ENCODE measurements at regions not wholly inside any gene's neighbourhood (a gene's known extent, or its start where the extent isn't known, plus 50 kb on each side); places are given as distances from the start of the nearest gene placed in this dataset.

DNA sequence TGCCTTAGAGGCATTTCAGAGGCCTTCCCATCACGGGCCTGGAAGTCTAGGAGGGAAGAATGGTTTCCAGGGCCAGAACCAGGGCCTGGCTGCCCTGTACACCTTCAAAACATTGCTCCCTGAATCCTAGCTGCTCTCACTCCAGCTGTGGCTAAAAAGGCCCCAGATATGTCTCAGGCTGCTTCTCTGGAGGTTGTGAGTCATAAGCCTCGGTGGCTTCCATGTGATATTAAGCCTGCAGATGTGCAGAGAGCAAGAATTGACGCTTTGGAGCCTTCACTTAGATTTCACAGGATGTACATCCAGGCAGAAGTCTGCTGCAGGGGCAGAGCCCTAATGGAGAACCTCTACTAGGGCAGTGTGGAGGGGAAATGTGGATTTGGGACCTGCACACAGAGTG is 502.5 kb downstream of the GRXCR1 start:
- Histone ChIP-seq H3K27ac (no peak overlapping the region), H3K4me1 (no peaks in the 10 kb centered on the region), H3K36me3 (ENCODE audit: insufficient read depth in 1 of 2, low read depth in 1 of 2) (no peaks in the 10 kb centered on the region), H3K4me3 (no peak overlapping the region), H3K27me3 (ENCODE audit: insufficient read depth in 3 of 3, low read length in 2 of 3) (no peaks in the 10 kb centered on the region), H3K9me3 (no peaks in the 10 kb centered on the region)
- intact Hi-C loops (cut with DNase I) = no loop called here
- ATAC-seq (no peak), DNase-seq (no peak)
- TF ChIP-seq, protein P1, sequence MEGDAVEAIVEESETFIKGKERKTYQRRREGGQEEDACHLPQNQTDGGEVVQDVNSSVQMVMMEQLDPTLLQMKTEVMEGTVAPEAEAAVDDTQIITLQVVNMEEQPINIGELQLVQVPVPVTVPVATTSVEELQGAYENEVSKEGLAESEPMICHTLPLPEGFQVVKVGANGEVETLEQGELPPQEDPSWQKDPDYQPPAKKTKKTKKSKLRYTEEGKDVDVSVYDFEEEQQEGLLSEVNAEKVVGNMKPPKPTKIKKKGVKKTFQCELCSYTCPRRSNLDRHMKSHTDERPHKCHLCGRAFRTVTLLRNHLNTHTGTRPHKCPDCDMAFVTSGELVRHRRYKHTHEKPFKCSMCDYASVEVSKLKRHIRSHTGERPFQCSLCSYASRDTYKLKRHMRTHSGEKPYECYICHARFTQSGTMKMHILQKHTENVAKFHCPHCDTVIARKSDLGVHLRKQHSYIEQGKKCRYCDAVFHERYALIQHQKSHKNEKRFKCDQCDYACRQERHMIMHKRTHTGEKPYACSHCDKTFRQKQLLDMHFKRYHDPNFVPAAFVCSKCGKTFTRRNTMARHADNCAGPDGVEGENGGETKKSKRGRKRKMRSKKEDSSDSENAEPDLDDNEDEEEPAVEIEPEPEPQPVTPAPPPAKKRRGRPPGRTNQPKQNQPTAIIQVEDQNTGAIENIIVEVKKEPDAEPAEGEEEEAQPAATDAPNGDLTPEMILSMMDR (IDR thresholded peaks at IDR 0.05) = no peak
- WGBS, 3 donors = 26 to 52% (median 41%) methylated on average over 3 of the region's 3 CpGs

DNA sequence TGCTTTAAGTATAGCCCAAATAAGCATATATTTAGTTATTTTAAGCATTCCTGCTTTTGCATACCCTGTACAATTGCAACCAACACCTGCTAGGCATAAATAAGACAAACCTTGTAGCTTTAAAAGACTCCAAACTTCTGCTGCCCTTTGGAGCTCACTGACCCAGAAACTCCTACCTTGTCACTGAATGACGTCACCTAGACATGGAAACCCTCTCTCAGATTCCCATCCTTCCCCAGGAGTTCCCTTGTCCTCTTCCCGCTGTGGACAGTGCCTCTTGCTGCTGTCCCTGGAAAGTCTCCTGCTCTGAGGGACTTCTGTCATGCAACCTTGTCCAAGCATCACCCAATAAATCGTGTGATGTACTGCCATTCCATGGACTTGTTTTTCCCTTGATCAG is 507.2 kb downstream of the GRXCR1 start:
- DNase-seq = no peak
- no peaks in the 10 kb centered on the region for H3K27me3 ChIP-seq (ENCODE audit: insufficient read depth in 3 of 3, low read length in 2 of 3)
- intact Hi-C loops (cut with DNase I) = no loop called here

DNA sequence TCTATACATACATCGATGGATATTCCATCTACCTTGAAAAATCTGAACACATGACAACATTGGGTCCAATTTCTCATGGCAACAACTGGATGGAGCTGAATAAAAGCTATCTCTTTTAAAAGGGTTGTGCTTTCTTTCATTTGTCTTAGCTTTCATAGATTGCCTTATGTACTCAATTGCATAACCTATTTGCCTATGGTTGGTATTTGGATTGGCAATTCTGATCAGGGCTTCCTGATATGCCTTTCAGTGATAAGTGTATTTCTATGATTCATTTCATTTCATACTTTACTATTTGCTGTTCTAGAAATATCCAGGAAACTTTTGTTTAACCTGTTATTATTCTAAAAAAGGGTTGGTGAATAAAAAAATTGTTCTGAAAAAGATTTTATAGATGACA is 509.9 kb downstream of the GRXCR1 start:
- intact Hi-C loops (cut with DNase I) = no loop called here
- WGBS, 3 donors = 69 to 89% (median 73%) methylated on average over 1 of the region's 1 CpG

More for the DNA sequence above, 507.2 kb downstream of the GRXCR1 start:
- no peak for ATAC-seq
- Histone ChIP-seq H3K4me1 (no peaks in the 10 kb centered on the region), H3K36me3 (ENCODE audit: insufficient read depth in 1 of 2, low read depth in 1 of 2) (no peaks in the 10 kb centered on the region), H3K4me3 (no peak overlapping the region), H3K27ac (no peak overlapping the region), H3K9me3 (no peaks in the 10 kb centered on the region)
- 62 to 83% (median 78%) methylated on average over 3 of the region's 3 CpGs for WGBS, 3 donors
- TF ChIP-seq, protein P1 (IDR thresholded peaks at IDR 0.05) = no peak

DNA sequence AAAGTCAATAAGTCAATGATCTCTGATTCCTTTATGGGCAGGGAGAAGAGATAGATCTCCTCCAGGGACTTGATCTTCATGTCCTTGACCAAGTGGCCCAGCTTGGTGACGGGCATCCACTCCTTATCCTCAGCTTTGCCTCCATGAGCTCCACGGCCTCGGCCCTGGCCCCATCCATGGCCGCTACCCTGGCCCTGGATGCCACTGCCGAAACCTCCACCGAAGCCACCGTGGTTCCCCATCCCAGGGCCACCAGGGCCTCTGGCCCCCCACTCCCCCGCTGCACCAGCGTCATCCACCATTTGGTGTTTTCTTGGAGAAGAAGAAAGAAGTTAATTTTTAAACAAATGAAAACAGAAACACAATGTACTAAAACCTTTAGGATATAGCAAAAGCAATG is 518.1 kb downstream of the GRXCR1 start:
- no peak overlapping the region for H3K4me3 ChIP-seq
- intact Hi-C loops (cut with DNase I) = no loop called here
- no peaks in the 10 kb centered on the region for H3K9me3 ChIP-seq
- DNase-seq = no peak
- no peaks in the 10 kb centered on the region for H3K4me1 ChIP-seq
- no peak overlapping the region for H3K27ac ChIP-seq
- TF ChIP-seq, protein P1 (IDR thresholded peaks at IDR 0.05) = no peak
- no peaks in the 10 kb centered on the region for H3K27me3 ChIP-seq (ENCODE audit: insufficient read depth in 3 of 3, low read length in 2 of 3)
- no peaks in the 10 kb centered on the region for H3K36me3 ChIP-seq (ENCODE audit: insufficient read depth in 1 of 2, low read depth in 1 of 2)
- WGBS, 3 donors = 86 to 92% (median 91%) methylated on average over 9 of the region's 9 CpGs
- no peak for ATAC-seq

More for the DNA sequence above, 509.9 kb downstream of the GRXCR1 start:
- H3K36me3 ChIP-seq (ENCODE audit: insufficient read depth in 1 of 2, low read depth in 1 of 2) = no peaks in the 10 kb centered on the region
- no peak overlapping the region for H3K27ac ChIP-seq
- TF ChIP-seq, protein P1 (IDR thresholded peaks at IDR 0.05) = no peak
- no peak overlapping the region for H3K4me3 ChIP-seq
- no peak for DNase-seq
- H3K9me3 ChIP-seq = no peaks in the 10 kb centered on the region
- no peak for ATAC-seq
- H3K4me1 ChIP-seq = no peaks in the 10 kb centered on the region
- no peaks in the 10 kb centered on the region for H3K27me3 ChIP-seq (ENCODE audit: insufficient read depth in 3 of 3, low read length in 2 of 3)

DNA sequence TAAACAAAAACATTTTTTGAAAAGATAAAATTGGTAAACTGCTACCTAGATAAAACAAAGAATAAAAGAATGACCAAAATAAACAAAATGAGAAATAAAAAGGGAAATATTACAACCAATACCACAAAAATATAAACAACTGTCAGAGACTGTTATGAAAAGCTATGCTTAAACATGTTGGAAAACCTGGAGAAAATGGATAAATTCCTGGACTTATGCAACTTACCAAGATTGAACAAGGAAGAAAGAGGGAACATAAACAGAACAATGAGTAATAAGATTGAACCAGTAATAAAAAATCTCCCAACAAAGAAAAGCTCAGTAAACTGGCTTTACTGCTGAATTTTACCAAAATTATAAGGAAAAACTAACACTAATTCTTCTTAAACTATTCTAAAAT is 518.7 kb downstream of the GRXCR1 start:
- Histone ChIP-seq H3K4me3 (no peak overlapping the region), H3K9me3 (no peaks in the 10 kb centered on the region), H3K27ac (no peak overlapping the region), H3K36me3 (ENCODE audit: insufficient read depth in 1 of 2, low read depth in 1 of 2) (no peaks in the 10 kb centered on the region), H3K4me1 (no peaks in the 10 kb centered on the region), H3K27me3 (ENCODE audit: insufficient read depth in 3 of 3, low read length in 2 of 3) (no peaks in the 10 kb centered on the region)
- no peak for DNase-seq
- ATAC-seq = no peak
- intact Hi-C loops (cut with DNase I) = no loop called here
- TF ChIP-seq, protein P1 (IDR thresholded peaks at IDR 0.05) = no peak
